CD4-positive, alpha-beta T cell (primary cell): ENCODE measurements at regions not wholly inside any gene's neighbourhood (a gene's known extent, or its start where the extent isn't known, plus 50 kb on each side); places are given as distances from the start of the nearest gene placed in this dataset.

Experiments used
- ATAC-seq: fragments of 200-7000 bp; cut with Tn5 transposase; one replicate; pipeline ENCODE4 v1.10.0; 2022; ENCODE audit warnings: mild to moderate bottlenecking; ENCODE audit not compliant: poor library complexity
- CTCF ChIA-PET: fragments of 350-600 bp; sonication (Branson Sonifier 250); formaldehyde crosslinking; loops from one replicate; lab custom pipeline; 2021; ENCODE audit warnings: antibody characterized with exemption, inconsistent platforms; lab: Charles Lee
- POLR2A ChIA-PET: fragments of 350-600 bp; sonication (Branson Sonifier 250); formaldehyde crosslinking; loops from one replicate; lab custom pipeline; 2021; ENCODE audit warnings: antibody characterized with exemption, inconsistent platforms; lab: Charles Lee
- DNase-seq, 14 experiments: peaks; one replicate each; pipeline ENCODE4 v3.0.0-alpha.2; 2013 to 2020; ENCODE audit warnings: mixed read lengths in 2 of 14
- H3K27ac ChIP-seq, 2 donors: one replicate each; pipeline versions ENCODE4 v1.5.1 to v1.7.0; 2013; ENCODE audit warnings: low read length in 2 of 2, low read depth in 1 of 2, mild to moderate bottlenecking in 1 of 2
- H3K27me3 ChIP-seq, 2 experiments: 1 replicate in 1 of 2; 2 replicates in 1 of 2; pipeline versions ENCODE4 v1.6.1 to v1.7.0; 2013; ENCODE audit warnings: low read length in 2 of 2, control low read depth in 1 of 2, mild to moderate bottlenecking in 1 of 2, moderate library complexity in 1 of 2; ENCODE audit not compliant: insufficient read depth in 2 of 2, control insufficient read depth in 1 of 2
- H3K36me3 ChIP-seq: one replicate; pipeline ENCODE4 v1.6.1; 2013; ENCODE audit warnings: low read length, control low read depth; ENCODE audit not compliant: insufficient read depth
- H3K4me1 ChIP-seq: one replicate; pipeline ENCODE4 v1.6.1; 2013; ENCODE audit warnings: low read length, control low read depth; ENCODE audit not compliant: insufficient read depth
- H3K4me3 ChIP-seq: one replicate; pipeline ENCODE4 v1.5.1; 2013; ENCODE audit warnings: mild to moderate bottlenecking, low read length, moderate library complexity
- H3K9me3 ChIP-seq, 2 experiments: 1 replicate in 1 of 2; 2 replicates in 1 of 2; pipeline versions ENCODE4 v1.6.1 to v1.7.0; 2013; ENCODE audit warnings: low read length in 2 of 2, mild to moderate bottlenecking in 2 of 2, control low read depth in 1 of 2, moderate library complexity in 1 of 2; ENCODE audit not compliant: control insufficient read depth in 1 of 2, insufficient read depth in 1 of 2
- H3K27ac Mint-ChIP-seq: one replicate; pipeline ENCODE4 v1.8.0; 2020; ENCODE audit warnings: mixed read lengths
- H3K27me3 Mint-ChIP-seq: one replicate; pipeline ENCODE4 v1.8.0; 2021; ENCODE audit warnings: mixed read lengths
- H3K36me3 Mint-ChIP-seq: one replicate; pipeline ENCODE4 v1.8.0; 2021; ENCODE audit warnings: low read depth, mixed read lengths
- H3K4me1 Mint-ChIP-seq: one replicate; pipeline ENCODE4 v1.8.0; 2021; ENCODE audit warnings: low read depth, mixed read lengths
- H3K4me3 Mint-ChIP-seq: one replicate; pipeline ENCODE4 v1.8.0; 2020; ENCODE audit warnings: mild to moderate bottlenecking, mixed read lengths
- H3K9me3 Mint-ChIP-seq: one replicate; pipeline ENCODE4 v1.8.0; 2020; ENCODE audit warnings: mixed read lengths
- CTCF ChIP-seq: fragments of 200-600 bp; IDR thresholded peaks from one replicate; pipeline ENCODE4 v1.8.0; 2022; ENCODE audit warnings: antibody characterized with exemption, mild to moderate bottlenecking
- intact Hi-C, 2 experiments: fragments of 100-400 bp; cut with DNase I in 1 of 2; cut with micrococcal nuclease in 1 of 2; formaldehyde crosslinking; loops; one replicate each; pipeline versions ENCODE4 v1.15.1 to v1.9.0; 2023 to 2025; cut with DNase I, micrococcal nuclease

GRCh38 chr13:57443494-57443893, 188.1 kb upstream of the PCDH17 start:
- no peak for TF ChIP-seq CTCF
- intact Hi-C loops: no loop called here
- H3K9me3 Mint-ChIP-seq: peaks cover 3% of the 10 kb centered on the region
- no peak overlapping the region for H3K27ac Mint-ChIP-seq
- no peak overlapping the region for H3K4me3 ChIP-seq
- H3K27ac ChIP-seq: no peak overlapping the region
- H3K9me3 ChIP-seq: peaks cover 0 to 4% of the 10 kb centered on the region in 2 experiments
- ChIA-PET POLR2A (no interaction called here), CTCF (no interaction called here)
- DNase-seq: no peak
- H3K4me1 Mint-ChIP-seq: no peaks in the 10 kb centered on the region
- no peak overlapping the region for H3K4me3 Mint-ChIP-seq
- no peak for ATAC-seq
- no peaks in the 10 kb centered on the region for H3K36me3 ChIP-seq
- H3K27me3 Mint-ChIP-seq: no peaks in the 10 kb centered on the region
- H3K36me3 Mint-ChIP-seq: no peaks in the 10 kb centered on the region
- H3K4me1 ChIP-seq: no peaks in the 10 kb centered on the region
- H3K27me3 ChIP-seq: no peaks in the 10 kb centered on the region

DNA sequence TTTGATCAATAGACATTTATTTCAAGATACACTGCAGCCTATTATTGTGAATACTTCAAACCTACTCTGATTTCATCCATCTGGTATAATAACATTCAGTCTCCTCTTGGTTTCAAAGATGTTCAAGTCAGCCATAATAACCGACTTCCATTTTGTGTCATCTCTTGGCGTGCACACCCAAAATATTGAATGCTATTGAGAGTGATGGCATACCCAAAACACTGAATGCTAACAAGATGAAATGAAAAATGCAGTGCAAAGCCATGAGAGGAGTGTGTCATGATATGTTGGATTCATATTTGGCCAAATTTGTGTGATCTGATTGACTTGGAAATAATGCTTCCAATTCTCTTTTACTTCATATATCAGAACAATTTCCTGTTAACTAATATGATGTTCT, 181.2 kb upstream of the PCDH17 start:
- H3K4me1 Mint-ChIP-seq: no peaks in the 10 kb centered on the region
- DNase-seq (no peak), ATAC-seq (no peak)
- POLR2A ChIA-PET: no interaction called here
- intact Hi-C loops: no loop called here
- H3K27ac Mint-ChIP-seq: no peak overlapping the region
- Histone ChIP-seq H3K9me3 (peaks cover 0 to 4% of the 10 kb centered on the region in 2 experiments), H3K4me3 (no peak overlapping the region), H3K4me1 (no peaks in the 10 kb centered on the region), H3K36me3 (no peaks in the 10 kb centered on the region), H3K27me3 (no peaks in the 10 kb centered on the region), H3K27ac (no peak overlapping the region)
- CTCF ChIA-PET: no interaction called here
- H3K36me3 Mint-ChIP-seq: no peaks in the 10 kb centered on the region
- TF ChIP-seq CTCF: no peak
- H3K27me3 Mint-ChIP-seq: no peaks in the 10 kb centered on the region
- peaks cover 2% of the 10 kb centered on the region for H3K9me3 Mint-ChIP-seq
- no peak overlapping the region for H3K4me3 Mint-ChIP-seq

DNA sequence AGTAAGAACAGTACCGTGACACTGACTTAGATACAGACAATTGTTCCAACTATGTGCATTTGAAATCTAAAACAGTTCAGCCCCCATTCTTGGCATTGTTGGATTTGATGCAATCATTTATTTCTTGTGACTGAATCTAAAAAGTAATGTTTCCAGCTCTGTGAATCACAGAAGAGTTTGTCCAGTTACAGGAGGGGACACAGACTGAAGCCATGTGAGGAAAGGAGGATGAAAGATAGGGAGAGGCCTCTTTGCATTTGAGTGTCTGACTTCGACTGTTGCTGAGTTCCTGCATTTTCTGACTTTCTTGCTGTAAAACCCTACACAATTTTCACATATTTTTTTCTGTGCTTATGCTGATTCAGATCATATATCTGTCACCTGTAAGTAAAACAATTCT, 179.3 kb upstream of the PCDH17 start:
- H3K27ac Mint-ChIP-seq: no peak overlapping the region
- peaks cover 8% of the 10 kb centered on the region for H3K9me3 Mint-ChIP-seq
- TF ChIP-seq CTCF: no peak
- ChIA-PET CTCF (no interaction called here), POLR2A (no interaction called here)
- Histone ChIP-seq H3K27me3 (no peaks in the 10 kb centered on the region), H3K4me1 (no peaks in the 10 kb centered on the region), H3K36me3 (no peaks in the 10 kb centered on the region), H3K27ac (no peak overlapping the region), H3K4me3 (no peak overlapping the region), H3K9me3 (peaks cover 0 to 4% of the 10 kb centered on the region in 2 experiments)
- no peaks in the 10 kb centered on the region for H3K4me1 Mint-ChIP-seq
- ATAC-seq (no peak), DNase-seq (no peak)
- intact Hi-C loops: no loop called here
- H3K36me3 Mint-ChIP-seq: no peaks in the 10 kb centered on the region
- no peaks in the 10 kb centered on the region for H3K27me3 Mint-ChIP-seq
- no peak overlapping the region for H3K4me3 Mint-ChIP-seq
